SK-N-SH treated with all-trans-retinoic acid at 6 μM for 48 hours (cell line): ENCODE measurements at regions not wholly inside any gene's neighbourhood (a gene's known extent, or its start where the extent isn't known, plus 50 kb on each side); places are given as distances from the start of the nearest gene placed in this dataset.
"Not testable (repeated sequence)": the region's sequence is repeated elsewhere in the genome, so short reads cannot be mapped to it uniquely, and the experiment has no call there.

Experiments
- ATAC-seq: fragments of 200-7000 bp; cut with Tn5 transposase; 3 replicates; pipeline ENCODE4 v1.9.1; 2020; ENCODE audit warnings: mild to moderate bottlenecking, moderate library complexity
- ARNTL ChIP-seq: fragments of 450-650 bp; formaldehyde crosslinking; IDR thresholded peaks from 2 replicates; pipeline ENCODE4 v1.5.0; 2020; ENCODE audit warnings: low read depth, mild to moderate bottlenecking, moderate library complexity, borderline replicate concordance
- BACH2 ChIP-seq: fragments of 250-450 bp; sonication (Bioruptor Pico); IDR thresholded peaks from 2 replicates; pipeline ENCODE4 v1.9.0; 2021; ENCODE audit warnings: mild to moderate bottlenecking, borderline replicate concordance
- CREB5 ChIP-seq: fragments of 250-450 bp; sonication (Bioruptor Pico); IDR thresholded peaks from 2 replicates; pipeline ENCODE4 v1.5.1; 2020; ENCODE audit warnings: low read depth, mild to moderate bottlenecking, moderate library complexity
- CSDC2 ChIP-seq: fragments of 250-450 bp; sonication (Bioruptor Pico); IDR thresholded peaks from 2 replicates; pipeline ENCODE4 v1.5.0; 2020; ENCODE audit warnings: mild to moderate bottlenecking, moderate library complexity
- CSRNP3 ChIP-seq: fragments of 250-450 bp; sonication (Bioruptor Pico); IDR thresholded peaks from 2 replicates; pipeline ENCODE4 v1.5.1; 2021; ENCODE audit warnings: mild to moderate bottlenecking, moderate library complexity
- ESRRG ChIP-seq: fragments of 250-450 bp; sonication (Bioruptor Pico); IDR thresholded peaks from 2 replicates; pipeline ENCODE4 v1.6.1; 2021; ENCODE audit warnings: mild to moderate bottlenecking
- GLIS3 ChIP-seq: fragments of 250-450 bp; sonication (Bioruptor Pico); IDR thresholded peaks from 2 replicates; pipeline ENCODE4 v1.5.0; 2020; ENCODE audit warnings: mild to moderate bottlenecking, moderate library complexity
- ISL1 ChIP-seq: fragments of 250-450 bp; sonication (Bioruptor Pico); IDR thresholded peaks from 2 replicates; pipeline ENCODE4 v2.1.2; 2022; ENCODE audit warnings: mild to moderate bottlenecking, moderate library complexity
- OSR1 ChIP-seq: fragments of 250-450 bp; sonication (Bioruptor Pico); IDR thresholded peaks from 2 replicates; pipeline ENCODE4 v1.8.0; 2022; ENCODE audit warnings: moderate library complexity, mild to moderate bottlenecking, inconsistent platforms
- PATZ1 ChIP-seq: fragments of 250-450 bp; sonication (Bioruptor Pico); IDR thresholded peaks from 2 replicates; pipeline ENCODE4 v1.8.0; 2020; ENCODE audit warnings: mild to moderate bottlenecking, moderate library complexity, borderline replicate concordance
- POU6F1 ChIP-seq: fragments of 250-450 bp; sonication (Bioruptor Pico); IDR thresholded peaks from 2 replicates; pipeline ENCODE4 v1.8.0; 2021; ENCODE audit warnings: low read depth, mild to moderate bottlenecking, moderate library complexity, borderline replicate concordance
- PPARA ChIP-seq: fragments of 250-450 bp; sonication (Bioruptor Pico); IDR thresholded peaks from 2 replicates; pipeline ENCODE4 v1.5.0; 2020; ENCODE audit warnings: mild to moderate bottlenecking, borderline replicate concordance
- RARB ChIP-seq: fragments of 250-450 bp; sonication (Bioruptor Pico); IDR thresholded peaks from 2 replicates; pipeline ENCODE4 v1.8.0; 2021; ENCODE audit warnings: mild to moderate bottlenecking, moderate library complexity
- SNAI2 ChIP-seq: fragments of 250-450 bp; sonication (Bioruptor Pico); IDR thresholded peaks from 2 replicates; pipeline ENCODE4 v1.5.0; 2020; ENCODE audit warnings: mild to moderate bottlenecking, moderate library complexity
- TCF4 ChIP-seq: fragments of 250-450 bp; sonication (Bioruptor Pico); IDR thresholded peaks from 2 replicates; pipeline ENCODE4 v1.8.0; 2021; ENCODE audit warnings: mild to moderate bottlenecking, moderate library complexity, borderline replicate concordance
- TOX ChIP-seq: fragments of 250-450 bp; sonication (Bioruptor Pico); IDR thresholded peaks from 2 replicates; pipeline ENCODE4 v1.8.0; 2021; ENCODE audit warnings: mild to moderate bottlenecking, moderate library complexity, borderline replicate concordance
- TSHZ2 ChIP-seq: fragments of 250-450 bp; sonication (Bioruptor Pico); IDR thresholded peaks from 2 replicates; pipeline ENCODE4 v1.5.0; 2020; ENCODE audit warnings: mild to moderate bottlenecking, moderate library complexity
- ZC3H10 ChIP-seq: fragments of 250-450 bp; sonication (Bioruptor Pico); IDR thresholded peaks from 2 replicates; pipeline ENCODE4 v1.5.1; 2021; ENCODE audit warnings: mild to moderate bottlenecking, moderate library complexity
- ZFP3 ChIP-seq: fragments of 250-450 bp; sonication (Bioruptor Pico); IDR thresholded peaks from 2 replicates; pipeline ENCODE4 v1.5.0; 2020; ENCODE audit warnings: mild to moderate bottlenecking, moderate library complexity
- ZFP30 ChIP-seq: fragments of 450-650 bp; formaldehyde crosslinking; IDR thresholded peaks from 2 replicates; pipeline ENCODE4 v1.5.0; 2022; ENCODE audit warnings: mild to moderate bottlenecking, moderate library complexity
- ZNF70 ChIP-seq: fragments of 450-650 bp; formaldehyde crosslinking; IDR thresholded peaks from 2 replicates; pipeline ENCODE4 v1.5.0; 2020; ENCODE audit warnings: mild to moderate bottlenecking, moderate library complexity
- ZNF8 ChIP-seq: fragments of 450-650 bp; formaldehyde crosslinking; IDR thresholded peaks from 2 replicates; pipeline ENCODE4 v1.5.0; 2020; ENCODE audit warnings: mild to moderate bottlenecking, moderate library complexity

- TF ChIP-seq TCF4, result no peak
- no peak for TF ChIP-seq ZC3H10 (CRISPR knock-in tag)
- no peak for TF ChIP-seq SNAI2 (CRISPR knock-in tag)
- TF ChIP-seq CSDC2 (CRISPR knock-in tag), result no peak
Observed at GRCh38 chr3:87958289-87958688, 100.5 kb downstream of the CGGBP1 start (continued).

- TF ChIP-seq ARNTL (CRISPR knock-in tag), result no peak
- TF ChIP-seq GLIS3 (CRISPR knock-in tag), result no peak
- no peak for TF ChIP-seq CSRNP3 (CRISPR knock-in tag)
- no peak for TF ChIP-seq ZFP3 (CRISPR knock-in tag)
- TF ChIP-seq ESRRG (CRISPR knock-in tag), result no peak
- TF ChIP-seq PPARA, result no peak
- TF ChIP-seq POU6F1 (CRISPR knock-in tag), result no peak
- no peak for TF ChIP-seq CSDC2 (CRISPR knock-in tag)
- ATAC-seq, result no peak
Observed at GRCh38 chr3:87957575-87957974, 101.2 kb downstream of the CGGBP1 start.

- ATAC-seq, result no peak
- no peak for TF ChIP-seq ARNTL (CRISPR knock-in tag)
- no peak for TF ChIP-seq ZFP30 (CRISPR knock-in tag)
- no peak for TF ChIP-seq CSDC2 (CRISPR knock-in tag)
- no peak for TF ChIP-seq PATZ1 (CRISPR knock-in tag)
- no peak for TF ChIP-seq ZFP3 (CRISPR knock-in tag)
- no peak for TF ChIP-seq TOX (CRISPR knock-in tag)
- TF ChIP-seq ESRRG (CRISPR knock-in tag), result no peak
- TF ChIP-seq TCF4, result no peak
- TF ChIP-seq PPARA, result no peak
- no peak for TF ChIP-seq CREB5 (CRISPR knock-in tag)
- no peak for TF ChIP-seq ZC3H10 (CRISPR knock-in tag)
- no peak for TF ChIP-seq RARB
- no peak for TF ChIP-seq OSR1 (CRISPR knock-in tag)
- no peak for TF ChIP-seq GLIS3 (CRISPR knock-in tag)
- no peak for TF ChIP-seq ISL1 (CRISPR knock-in tag)
- TF ChIP-seq ZNF70 (CRISPR knock-in tag), result no peak
- no peak for TF ChIP-seq SNAI2 (CRISPR knock-in tag)
Observed at GRCh38 chr3:87949879-87950208, 109.0 kb downstream of the CGGBP1 start.

GRCh38 chr3:87949189-87949878 lies 109.5 kb downstream of the CGGBP1 start:
- no peak for TF ChIP-seq TOX (CRISPR knock-in tag)
- TF ChIP-seq TSHZ2 (CRISPR knock-in tag), result no peak
- TF ChIP-seq GLIS3 (CRISPR knock-in tag), result no peak
- TF ChIP-seq ZFP3 (CRISPR knock-in tag), result no peak
- no peak for TF ChIP-seq ZNF70 (CRISPR knock-in tag)
- no peak for TF ChIP-seq ESRRG (CRISPR knock-in tag)
- no peak for TF ChIP-seq RARB
- TF ChIP-seq ARNTL (CRISPR knock-in tag), result no peak
- TF ChIP-seq ISL1 (CRISPR knock-in tag), result no peak
- TF ChIP-seq SNAI2 (CRISPR knock-in tag), result no peak
- TF ChIP-seq CREB5 (CRISPR knock-in tag), result no peak
- no peak for TF ChIP-seq CSDC2 (CRISPR knock-in tag)
- no peak for TF ChIP-seq ZFP30 (CRISPR knock-in tag)
- TF ChIP-seq ZNF8 (CRISPR knock-in tag), result no peak
- TF ChIP-seq PPARA, result no peak
- TF ChIP-seq CSRNP3 (CRISPR knock-in tag), result no peak
- no peak for TF ChIP-seq BACH2 (CRISPR knock-in tag)
- ATAC-seq, result no peak

- ATAC-seq, result not testable (repeated sequence)
Observed at GRCh38 chr3:87946007-87946406, 112.8 kb downstream of the CGGBP1 start.
